ENCODE measurements at regions not wholly inside any gene's neighbourhood (a gene's known extent, or its start where the extent isn't known, plus 50 kb on each side); places are given as distances from the start of the nearest gene placed in this dataset.

DNA sequence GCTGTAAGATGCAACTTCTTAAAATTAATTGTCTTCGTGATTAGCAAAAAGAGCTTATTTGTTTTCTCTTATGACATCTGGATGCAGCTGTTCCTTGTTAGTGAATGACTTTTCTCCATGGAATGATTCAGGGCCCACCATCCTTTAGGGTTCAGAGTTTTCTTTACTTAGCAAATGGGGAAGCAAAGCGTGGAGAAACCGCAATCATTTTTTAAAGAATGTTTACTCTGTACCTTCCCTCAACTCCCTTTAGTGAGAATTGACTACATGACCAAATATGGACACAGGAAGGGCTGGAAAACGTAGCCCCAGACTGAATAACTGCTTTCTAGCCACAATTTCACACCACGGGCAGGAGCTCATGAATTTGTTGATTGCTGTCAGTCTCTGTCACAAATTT, 130.1 kb downstream of the EDEM1 start:
- TF ChIP-seq, protein P1, sequence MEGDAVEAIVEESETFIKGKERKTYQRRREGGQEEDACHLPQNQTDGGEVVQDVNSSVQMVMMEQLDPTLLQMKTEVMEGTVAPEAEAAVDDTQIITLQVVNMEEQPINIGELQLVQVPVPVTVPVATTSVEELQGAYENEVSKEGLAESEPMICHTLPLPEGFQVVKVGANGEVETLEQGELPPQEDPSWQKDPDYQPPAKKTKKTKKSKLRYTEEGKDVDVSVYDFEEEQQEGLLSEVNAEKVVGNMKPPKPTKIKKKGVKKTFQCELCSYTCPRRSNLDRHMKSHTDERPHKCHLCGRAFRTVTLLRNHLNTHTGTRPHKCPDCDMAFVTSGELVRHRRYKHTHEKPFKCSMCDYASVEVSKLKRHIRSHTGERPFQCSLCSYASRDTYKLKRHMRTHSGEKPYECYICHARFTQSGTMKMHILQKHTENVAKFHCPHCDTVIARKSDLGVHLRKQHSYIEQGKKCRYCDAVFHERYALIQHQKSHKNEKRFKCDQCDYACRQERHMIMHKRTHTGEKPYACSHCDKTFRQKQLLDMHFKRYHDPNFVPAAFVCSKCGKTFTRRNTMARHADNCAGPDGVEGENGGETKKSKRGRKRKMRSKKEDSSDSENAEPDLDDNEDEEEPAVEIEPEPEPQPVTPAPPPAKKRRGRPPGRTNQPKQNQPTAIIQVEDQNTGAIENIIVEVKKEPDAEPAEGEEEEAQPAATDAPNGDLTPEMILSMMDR (conservative IDR thresholded peaks at IDR 0.05; ENCODE audit: low read length), result no peak
- no peak for TF ChIP-seq EZH2phosphoT487 (IDR thresholded peaks at IDR 0.05; ENCODE audit: borderline replicate concordance, low read depth, low read length)

All from OCI-LY7 (cell line).